Adrenal gland (tissue), 5 donors: ENCODE measurements at regions not wholly inside any gene's neighbourhood (a gene's known extent, or its start where the extent isn't known, plus 50 kb on each side); places are given as distances from the start of the nearest gene placed in this dataset.

Experiments used
- CTCF ChIP-seq, 6 experiments: fragments of 450-650 bp in 4 of 6; fragments of 200-600 bp in 2 of 6; sonication (generic) in 1 of 6; IDR thresholded peaks; 1 replicate in 5 of 6; 2 replicates in 1 of 6; pipeline versions ENCODE4 v1.5.1 to v1.8.0; 2016 to 2021; ENCODE audit warnings: antibody characterized with exemption in 6 of 6, mild to moderate bottlenecking in 2 of 6, moderate library complexity in 1 of 6
- POLR2A ChIP-seq, 2 donors: fragments of 450-650 bp; IDR thresholded peaks; one replicate each; pipeline ENCODE4 v1.6.1; 2017; ENCODE audit warnings: antibody characterized with exemption in 2 of 2, mild to moderate bottlenecking in 2 of 2, moderate library complexity in 1 of 2
- donor health status: DM: no; HTN: no; CAD: no.

- TF ChIP-seq CTCF (IDR thresholded peaks at IDR 0.05), result no peak
- no peak for TF ChIP-seq POLR2A (IDR thresholded peaks at IDR 0.05)
These were observed 224.2 kb downstream of the KCNC2 start for GRCh38 chr12:74985293-74985985.
